NK-92 treated with Interleukin-12 subunit alpha and Interleukin-12 subunit beta, amount 100 ng/mL, for 24 hours (cell line): ENCODE measurements at regions not wholly inside any gene's neighbourhood (a gene's known extent, or its start where the extent isn't known, plus 50 kb on each side); places are given as distances from the start of the nearest gene placed in this dataset.

Experiments used
- DNase-seq: peaks from one replicate; lab custom pipeline; 2025; lab: John Stamatoyannopoulos, UW

DNA sequence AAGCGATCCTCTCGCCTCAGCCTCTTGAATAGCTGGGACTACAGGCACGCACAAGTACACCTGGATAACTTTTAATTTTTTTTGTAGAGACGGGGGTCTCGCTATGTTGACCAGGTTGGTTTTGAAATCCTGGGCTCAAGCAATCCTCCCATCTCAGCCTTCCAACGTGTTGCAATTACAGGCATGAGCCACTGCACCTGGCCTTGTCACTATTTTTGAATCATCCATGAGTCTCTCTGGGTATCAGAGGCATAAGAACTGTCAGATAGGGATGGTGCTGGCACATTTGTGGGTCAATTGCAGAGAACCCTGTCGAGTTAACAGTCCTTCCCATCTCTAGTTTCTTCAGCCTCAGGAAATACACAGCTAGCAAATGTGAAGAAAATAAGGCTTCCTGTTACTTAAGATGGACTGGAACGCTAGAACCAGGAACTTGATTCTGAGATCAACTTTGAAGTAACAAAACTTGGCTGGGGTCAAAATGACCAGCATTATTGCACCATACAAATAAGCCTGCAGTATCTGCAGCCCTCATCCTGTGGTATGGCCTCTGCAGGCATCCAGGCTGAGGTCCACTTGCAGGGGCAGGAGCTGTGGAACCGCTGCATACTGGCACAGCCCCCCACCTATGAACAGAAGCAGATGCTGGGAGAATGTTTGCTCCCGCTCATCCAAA, 124.3 kb upstream of the GADD45A start:
- no peak for DNase-seq

DNA sequence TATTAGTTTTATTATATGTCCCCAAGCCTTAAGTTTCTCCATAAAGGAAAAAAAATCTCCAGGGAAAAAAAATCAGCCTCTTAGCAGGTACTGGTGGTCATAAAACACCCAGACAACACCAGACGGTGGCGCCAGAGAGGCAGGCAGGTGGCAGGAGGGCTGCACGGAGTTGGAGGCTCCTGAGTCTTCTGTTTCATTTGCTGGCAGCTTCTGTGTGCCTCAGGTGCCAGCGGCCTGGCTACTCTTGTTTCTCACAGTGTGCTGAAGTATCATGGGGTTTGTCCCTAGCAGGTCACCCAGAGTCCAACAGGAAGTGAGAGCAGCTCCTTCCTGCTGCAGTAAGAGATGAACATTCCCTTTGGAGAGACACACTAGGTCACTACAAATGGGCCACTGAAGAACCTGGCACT, 123.3 kb upstream of the GADD45A start:
- peak; percentile 70 for DNase-seq

DNA sequence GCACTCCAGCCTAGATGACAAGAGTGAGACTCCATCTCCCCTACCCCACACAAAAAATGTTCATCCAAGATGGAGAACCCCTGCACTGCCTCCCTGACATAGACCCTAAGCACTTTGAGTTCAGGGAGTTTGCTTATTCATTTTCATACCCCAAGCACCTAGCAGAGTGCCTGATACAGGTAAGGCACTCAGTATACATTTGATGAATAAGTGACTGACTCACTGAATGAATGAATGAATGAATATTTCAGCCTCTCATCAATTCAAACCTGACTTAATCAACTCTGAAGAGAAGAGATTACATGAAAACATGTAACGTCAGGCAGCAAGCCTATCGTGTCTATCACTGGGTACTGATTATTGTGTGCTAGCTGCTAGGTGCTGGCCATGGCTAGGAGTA, 121.3 kb upstream of the GADD45A start:
- DNase-seq, result no peak

DNA sequence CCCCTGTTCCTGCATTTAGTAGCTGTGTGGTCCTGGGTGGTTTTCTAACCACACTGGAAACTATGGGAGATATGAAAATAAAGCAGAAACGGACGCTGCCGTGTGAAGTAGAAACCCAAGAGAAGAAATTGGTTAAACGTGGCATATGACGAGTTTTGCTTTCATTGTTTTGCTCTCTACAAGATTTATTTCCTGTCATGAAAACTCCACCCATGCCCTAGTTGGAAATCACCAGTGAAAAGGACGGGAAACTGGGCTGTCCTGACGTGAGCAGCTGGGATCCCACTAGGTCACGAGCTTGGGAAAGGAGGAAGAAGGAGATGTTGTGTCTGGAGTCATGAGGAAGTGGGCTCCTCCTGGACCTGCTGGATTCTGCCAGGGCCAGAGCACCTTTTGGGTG, 120.8 kb upstream of the GADD45A start:
- DNase-seq, result no peak

DNA sequence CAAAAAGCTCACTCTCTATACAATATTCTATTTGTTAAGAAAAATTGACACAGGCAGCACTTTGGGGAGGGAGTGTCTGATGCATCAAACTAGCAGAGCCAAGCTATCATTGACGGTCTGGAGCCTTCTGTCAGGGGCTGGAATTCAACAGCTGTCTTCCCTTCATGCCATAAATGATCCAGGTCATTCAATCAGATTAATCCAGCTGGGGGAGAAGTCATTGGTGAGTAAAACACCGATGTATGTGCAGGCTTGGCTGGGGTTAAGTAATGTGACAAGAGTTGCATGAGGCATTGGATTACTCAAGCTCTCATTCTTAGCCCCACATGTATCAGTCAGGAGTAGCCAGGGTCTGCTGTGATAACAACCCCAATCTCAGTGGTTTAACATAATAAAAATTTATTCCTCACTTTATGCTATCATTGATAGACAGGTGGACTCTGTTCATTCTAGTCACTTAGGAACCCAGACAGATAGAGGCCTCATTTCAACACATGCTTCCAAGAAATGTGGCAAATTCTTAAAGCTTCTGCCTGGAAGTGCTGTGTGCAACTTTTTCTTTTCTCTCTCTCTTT, 118.1 kb upstream of the GADD45A start:
- DNase-seq, result no peak

DNA sequence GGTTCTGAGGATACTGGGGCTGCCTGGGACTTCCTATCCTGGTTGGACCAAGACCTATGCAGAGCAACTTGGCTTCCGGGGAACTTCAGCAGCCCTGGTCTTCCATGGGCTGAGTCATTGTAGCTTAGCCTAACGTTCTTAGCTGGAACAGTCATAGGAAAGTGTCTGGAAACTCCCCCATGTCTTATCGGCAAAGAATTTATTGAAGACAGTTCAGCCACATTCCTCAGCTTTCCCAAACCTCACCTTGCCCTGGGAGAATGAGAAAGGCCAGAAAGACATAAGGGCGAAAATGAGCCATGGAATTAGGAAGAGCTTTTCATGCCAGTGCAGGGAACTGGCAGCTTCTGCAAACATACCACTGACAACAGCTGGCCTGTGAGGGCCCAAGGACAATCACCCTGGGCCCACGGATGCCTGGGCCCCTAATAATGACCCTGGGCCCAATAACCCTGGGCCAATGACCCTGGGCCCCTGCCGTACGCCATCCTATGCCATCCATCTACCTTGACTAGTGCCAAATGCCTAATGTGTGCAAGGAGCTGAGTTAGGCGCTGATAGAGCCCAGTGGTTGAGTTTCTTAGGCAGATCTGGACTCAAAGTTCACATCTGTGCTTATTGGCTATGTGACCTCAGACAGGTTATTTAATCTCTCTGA, 114.4 kb upstream of the GADD45A start:
- no peak for DNase-seq

DNA sequence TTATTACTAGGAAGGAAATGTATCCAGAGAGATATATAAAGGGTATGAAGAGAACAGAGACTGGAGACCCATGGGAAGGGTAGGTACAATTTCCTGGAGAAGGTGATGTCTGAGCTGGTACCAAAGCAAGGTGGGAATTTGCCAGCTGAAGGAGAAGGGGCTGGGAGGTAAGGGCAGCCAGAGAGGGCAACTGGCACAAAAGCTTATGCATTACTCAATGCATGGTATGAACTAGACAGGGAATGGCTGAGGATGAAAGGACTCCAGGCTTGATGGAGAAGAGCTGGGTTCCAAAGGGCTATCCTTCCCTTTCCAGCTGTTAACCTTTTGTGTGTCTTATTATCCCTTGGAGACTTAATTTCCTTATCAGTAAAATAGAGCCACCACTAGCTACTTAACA, 113.6 kb upstream of the GADD45A start:
- DNase-seq, result no peak

DNA sequence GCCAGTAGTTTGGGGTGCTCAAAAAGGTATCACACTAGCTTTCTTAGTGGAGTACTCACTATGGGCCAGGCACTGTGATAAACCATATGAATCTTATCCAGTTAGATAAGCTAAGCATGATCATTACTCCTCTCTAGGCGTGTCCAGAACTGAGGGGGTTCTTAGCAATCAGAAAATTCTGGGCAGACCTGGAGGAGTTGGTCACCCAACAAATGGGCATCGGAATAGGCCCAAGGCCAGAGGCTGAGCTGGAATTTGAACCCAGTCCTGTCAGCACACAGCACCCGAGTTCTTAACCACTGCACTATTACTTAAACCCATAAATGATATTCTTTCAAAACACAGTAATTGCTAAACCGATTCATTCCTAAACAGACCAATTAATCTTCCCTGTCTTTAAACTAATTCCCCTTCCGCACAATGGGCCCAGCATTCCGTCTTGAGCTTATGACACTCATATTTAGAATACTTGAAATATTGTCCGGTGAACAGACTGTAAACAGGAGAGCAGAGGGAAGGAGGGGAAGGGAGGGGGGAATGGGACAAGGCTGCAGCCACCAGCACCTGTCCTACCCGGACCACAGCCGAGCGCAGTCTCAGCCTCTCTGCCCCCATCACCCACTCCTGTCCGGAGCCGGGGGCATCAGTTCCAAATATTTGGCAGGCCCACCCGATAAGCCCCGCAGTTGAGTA, 113.0 kb upstream of the GADD45A start:
- no peak for DNase-seq

DNA sequence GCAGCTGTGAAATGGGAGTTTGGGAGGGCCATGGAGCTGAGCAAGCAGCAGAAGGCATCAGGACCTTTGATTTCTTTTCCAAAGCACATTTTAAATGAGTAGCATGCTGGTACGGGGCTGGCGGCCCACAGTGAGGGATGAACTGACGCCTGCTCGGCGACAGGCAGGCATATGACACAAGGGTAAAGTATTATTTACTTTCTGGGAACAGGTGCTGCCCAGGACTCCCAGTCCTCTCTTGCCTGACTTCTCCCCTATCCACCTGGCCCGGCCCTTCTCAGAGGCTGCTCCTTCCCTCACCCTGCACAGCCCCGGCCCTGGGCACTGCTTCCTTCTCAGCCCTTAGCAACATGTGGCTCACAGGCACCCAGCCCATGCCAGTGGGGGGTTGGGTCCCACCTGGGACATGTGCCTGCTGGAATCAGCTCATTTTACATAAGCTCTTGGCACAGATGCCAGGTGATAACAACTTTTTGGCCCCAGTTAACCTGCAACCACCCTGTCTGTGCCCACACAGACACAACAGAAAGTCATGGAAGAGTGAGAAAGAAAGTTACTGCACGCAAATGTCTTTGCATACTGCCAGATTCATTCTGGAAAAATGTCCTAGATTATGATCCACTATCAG, 112.3 kb upstream of the GADD45A start:
- DNase-seq, result no peak

DNA sequence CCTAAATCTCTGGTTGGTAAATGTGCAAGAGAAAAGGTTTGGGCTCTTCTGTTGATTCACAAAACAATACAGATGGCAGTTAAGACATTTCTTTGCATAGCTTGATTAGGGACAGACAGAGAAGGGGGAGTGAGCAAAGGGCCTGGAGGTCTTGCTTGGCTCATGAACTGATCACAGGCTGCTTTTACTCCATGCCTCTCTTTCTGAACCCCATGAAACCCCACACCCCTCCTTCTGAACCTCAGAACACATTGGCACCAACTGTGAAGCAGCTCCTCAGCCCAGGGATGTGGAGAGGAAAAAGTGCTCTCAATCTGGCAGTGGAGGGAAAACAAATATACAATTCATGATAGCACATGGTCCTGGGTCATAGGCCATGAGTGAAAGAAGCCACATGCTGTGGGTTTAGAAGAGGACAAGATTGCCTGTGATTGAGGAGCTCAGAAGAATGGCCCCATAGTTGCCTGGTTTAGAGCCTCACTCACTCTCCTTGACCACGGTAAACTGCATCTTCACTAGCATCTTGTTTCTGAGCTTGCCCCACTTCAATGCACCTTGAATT, 111.6 kb upstream of the GADD45A start:
- DNase-seq, result no peak

DNA sequence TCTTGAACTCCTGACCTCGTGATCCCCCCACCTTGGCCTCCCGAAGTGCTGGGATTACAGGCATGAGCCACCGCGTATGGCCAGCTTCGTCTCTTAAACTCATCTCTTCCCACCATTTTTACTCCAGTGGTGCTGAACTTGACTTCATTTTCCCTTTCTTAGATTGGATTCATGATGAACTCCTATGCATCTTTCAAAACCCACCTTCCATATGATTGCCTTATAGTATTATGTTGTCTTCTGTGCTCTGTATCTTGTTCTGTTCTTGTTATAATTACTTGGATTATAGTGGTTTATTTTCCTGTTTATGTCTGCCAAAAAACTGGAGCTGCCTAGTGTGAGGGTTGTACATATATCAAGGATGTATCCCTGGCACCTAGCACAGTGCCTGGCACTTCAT, 110.8 kb upstream of the GADD45A start:
- no peak for DNase-seq

DNA sequence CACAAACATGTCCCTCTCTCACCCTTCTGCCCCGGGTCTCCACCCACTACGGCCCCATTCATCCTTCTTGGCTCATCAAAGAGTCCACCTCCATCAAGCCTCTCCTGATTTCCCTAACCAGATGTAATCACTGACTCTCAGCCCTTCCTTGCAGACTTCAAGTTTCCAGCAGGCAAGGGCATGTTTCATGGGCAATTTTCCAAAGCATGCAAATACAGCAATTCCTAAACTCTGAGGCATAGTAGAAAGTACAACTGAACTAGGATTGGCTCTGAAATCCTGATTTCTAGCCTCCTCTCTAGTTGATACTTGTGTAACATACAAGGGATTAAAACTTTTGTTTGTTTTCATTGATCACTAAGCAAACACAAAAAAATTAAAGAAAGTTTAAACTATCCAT, 109.1 kb upstream of the GADD45A start:
- DNase-seq, result no peak

DNA sequence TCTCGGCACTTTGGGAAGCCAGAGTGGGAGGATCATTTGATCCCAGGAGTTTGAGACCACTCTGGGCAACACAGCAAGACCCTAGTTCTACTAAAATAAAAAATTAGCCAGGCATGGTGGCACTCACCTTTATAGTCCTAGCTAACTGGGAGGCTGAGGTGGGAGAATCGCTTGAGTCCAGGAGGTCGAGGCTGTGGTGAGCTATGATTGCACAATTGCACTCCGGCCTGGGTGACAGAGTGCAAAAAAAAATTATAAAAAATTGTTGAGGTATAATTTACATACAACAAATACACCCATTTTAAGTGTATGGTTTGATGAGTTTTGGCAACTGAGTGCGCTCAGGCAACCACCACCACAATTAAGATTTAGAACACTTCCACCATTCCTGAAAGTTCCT, 108.5 kb upstream of the GADD45A start:
- no peak for DNase-seq

DNA sequence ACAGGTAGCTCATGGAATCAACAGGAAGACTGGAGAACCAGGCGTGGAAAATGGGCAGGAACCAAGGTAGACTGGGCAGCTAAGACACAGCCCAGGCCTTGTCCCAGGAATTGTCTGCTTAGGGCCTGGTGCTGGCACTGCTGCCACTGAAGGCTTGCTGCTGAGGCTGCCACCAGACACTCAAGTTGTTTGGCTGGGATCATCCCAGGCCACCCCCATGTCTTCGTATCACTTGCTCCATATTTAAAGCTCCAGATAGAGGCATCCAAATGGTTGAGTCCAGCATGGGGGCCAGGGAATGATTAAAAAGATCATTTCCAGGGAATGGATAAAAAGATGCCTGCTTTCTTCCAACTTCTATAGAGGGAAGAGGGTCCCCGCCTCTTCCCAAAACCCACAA, 107.4 kb upstream of the GADD45A start:
- no peak for DNase-seq

DNA sequence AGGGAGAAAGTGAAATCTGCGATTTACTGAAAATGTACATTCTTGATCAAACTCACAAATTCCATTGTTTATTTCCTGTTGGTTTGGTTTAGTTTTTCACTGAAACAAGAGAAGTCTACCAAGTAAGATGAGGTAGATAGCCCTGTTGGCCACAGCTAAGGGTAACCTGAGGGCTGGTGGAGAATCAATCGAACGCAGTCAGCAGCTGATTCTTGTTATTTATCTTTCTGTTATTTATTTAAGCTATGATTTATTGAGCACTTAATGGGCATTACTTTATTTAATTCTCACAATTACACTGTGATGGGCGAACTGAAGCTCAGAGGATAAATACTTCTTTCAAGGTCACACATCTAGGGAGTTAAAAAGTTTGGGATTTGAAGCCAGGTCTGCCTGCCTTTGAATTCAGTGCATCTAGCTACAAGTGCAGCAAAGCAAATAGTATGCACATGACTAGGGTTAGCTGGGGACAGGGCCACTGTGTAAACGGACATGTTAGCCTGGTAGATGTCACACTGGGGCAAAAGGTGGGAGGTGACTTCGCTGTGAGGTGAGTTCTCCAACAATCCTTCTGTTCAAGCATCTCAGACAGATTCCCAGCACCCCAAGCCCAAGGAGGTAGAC, 106.5 kb upstream of the GADD45A start:
- DNase-seq, result no peak

DNA sequence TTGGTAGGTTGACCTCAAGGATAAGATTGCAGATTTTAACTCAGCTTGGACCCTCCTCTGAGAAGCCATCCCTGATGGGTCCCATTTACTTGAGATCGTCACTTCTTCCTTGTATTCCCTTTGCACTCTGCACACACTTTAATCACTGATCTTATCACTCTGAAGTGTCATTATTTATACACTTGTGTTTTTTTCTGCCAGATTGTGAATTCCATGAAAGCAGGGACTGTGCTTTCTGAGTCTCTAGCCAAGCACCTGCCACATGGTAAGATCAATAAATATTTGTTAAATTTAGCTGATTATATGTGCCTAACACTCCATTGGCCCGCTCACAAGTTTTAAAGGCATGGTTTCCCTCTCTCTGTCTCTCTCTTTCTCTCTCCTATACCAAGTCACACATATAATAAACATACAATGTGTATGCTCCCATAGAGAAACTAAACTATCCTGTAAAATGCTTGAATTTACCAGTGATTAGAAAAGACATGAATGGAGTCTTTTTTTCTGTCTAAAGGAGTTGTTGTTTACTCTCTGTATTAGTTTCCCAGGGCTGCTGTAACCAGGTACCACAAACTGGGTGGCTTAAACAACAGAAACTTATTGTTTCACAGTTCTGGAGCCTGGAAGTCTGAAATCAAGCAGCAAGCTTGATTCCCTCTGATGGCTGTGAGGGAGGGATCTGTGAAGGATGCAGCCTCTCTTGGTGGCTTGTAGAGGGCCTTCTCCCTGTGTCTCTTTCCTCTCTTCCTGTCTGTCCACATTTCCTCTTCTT, 105.2 kb upstream of the GADD45A start:
- no peak for DNase-seq

DNA sequence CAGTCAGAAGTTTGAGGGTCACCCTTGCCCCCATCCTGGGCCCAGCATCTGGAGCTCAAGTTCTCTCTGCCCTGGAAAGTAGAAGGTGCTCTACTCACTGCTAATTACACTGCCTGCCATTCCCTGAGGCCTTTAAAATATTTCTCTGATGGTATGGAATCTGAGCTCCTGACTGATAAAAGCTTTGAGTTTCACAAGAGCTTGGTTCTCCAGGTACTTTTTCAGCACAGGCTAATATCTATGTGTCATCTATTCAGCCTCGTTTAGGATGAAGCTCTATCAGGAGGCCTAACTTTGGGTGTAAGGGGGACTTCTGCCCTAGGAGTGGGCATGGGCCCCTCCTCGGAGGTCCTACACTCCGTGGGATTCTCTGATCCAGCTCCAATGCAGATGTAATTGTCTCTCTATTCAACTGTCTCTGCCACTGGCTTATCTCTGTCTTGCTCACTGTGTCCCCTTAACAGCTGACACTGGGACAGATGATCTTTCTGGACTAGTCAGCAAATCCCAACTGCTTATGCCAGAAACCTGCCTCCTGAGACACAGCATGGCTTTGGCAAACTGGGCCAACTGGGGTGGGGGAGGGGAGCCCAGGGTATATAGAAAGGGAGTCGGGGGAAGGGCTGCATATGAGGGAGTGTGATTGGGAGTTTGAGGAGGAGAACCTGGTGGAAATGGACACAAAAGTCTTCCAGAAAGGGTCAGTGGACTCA, 104.2 kb upstream of the GADD45A start:
- DNase-seq, result no peak

DNA sequence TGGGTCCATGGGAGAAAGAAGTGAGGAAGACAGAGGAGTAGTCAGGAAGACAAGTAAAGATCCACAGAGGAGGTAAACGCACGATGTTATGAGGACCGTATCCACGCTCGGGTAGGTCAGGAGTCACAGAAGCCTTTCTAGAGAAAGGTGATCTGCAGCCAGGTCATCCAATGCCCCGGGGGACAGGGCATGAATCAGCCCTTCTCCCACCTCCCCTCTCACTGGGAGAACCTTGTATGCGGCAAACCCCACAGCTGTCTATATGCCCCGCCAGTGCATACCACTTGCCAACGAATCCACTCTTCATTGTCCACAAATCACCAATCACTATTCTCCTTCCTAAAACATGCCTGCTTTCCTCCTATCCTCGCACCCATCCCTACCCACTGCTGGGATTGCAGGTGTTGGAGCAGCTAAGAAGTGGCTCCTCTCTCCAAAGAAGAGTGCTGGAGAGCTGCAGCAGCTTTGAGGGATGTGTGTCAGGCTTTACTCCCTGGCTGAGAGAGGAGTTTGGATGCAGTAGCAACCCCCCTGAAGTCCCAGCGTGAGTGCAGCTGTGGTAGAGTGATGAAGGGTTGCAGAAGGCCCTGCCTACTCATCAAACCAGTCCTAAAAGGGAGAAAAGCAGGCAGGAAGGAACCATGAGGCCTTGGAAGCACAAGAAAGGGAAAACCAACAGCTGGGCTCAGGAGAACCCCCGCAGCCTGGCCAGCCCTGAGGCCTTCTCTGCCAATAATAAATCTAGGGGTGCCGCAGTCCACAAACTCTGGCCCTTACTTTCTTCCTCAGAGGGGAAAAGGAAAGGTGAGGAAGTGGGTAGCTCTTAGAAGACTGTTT, 102.2 kb upstream of the GADD45A start:
- DNase-seq, result no peak

DNA sequence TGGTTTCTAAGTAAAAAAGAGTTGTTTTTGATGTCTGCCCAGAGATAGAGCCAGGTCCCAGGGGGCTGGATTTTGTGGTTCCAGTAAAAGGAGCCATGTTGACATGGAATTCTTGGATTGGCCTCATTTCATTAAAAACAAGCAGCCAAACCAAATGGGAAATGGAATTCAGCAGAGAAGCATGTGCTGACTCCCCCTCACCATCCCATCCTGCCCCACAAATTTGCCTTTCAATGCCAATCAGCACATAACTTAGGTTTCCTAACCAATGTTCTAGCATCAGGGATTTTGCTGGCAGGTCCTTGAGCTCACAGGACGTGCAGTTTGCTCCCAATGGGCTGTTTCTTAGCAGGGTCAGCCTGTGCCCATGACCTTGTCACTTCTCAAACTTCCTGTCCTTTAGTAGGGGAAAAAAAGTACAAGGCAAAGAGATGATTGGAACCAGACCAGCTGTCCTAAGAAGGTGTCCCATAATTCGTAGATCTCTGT, 101.5 kb upstream of the GADD45A start:
- no peak for DNase-seq
